GM23338 (cell line): ENCODE measurements at regions not wholly inside any gene's neighbourhood (a gene's known extent, or its start where the extent isn't known, plus 50 kb on each side); places are given as distances from the start of the nearest gene placed in this dataset.

ENCODE experiments used
- ATAC-seq: fragments of 200-7000 bp; cut with Tn5 transposase; 3 replicates; pipeline ENCODE4 v1.9.1; 2020
- DNase-seq: peaks from one replicate; pipeline ENCODE4 v3.0.0-alpha.2; 2015; ENCODE audit warnings: low spot score
- H2AFZ ChIP-seq: fragments of 200-600 bp; sonication (generic); 2 replicates; pipeline ENCODE4 v1.8.0; 2016; ENCODE audit warnings: antibody characterized with exemption, mild to moderate bottlenecking, moderate library complexity
- H3F3A ChIP-seq: fragments of 200-600 bp; sonication (generic); replicated peaks from 2 replicates; pipeline ENCODE4 v1.8.0; 2017; ENCODE audit warnings: antibody characterized with exemption, mixed run types, low read depth
- H3K27ac ChIP-seq: fragments of 200-600 bp; sonication (generic); 2 replicates; pipeline ENCODE4 v1.6.1; 2016; ENCODE audit warnings: low read depth
- H3K27me3 ChIP-seq: fragments of 200-600 bp; sonication (generic); 2 replicates; pipeline ENCODE4 v1.8.0; 2016; ENCODE audit warnings: mild to moderate bottlenecking, mixed run types, moderate library complexity; ENCODE audit not compliant: insufficient read depth
- H3K36me3 ChIP-seq: fragments of 200-600 bp; sonication (generic); 2 replicates; pipeline ENCODE4 v1.8.0; 2016; ENCODE audit warnings: mild to moderate bottlenecking; ENCODE audit not compliant: insufficient read depth
- H3K4me1 ChIP-seq: fragments of 200-600 bp; sonication (generic); 2 replicates; pipeline ENCODE4 v1.8.0; 2016; ENCODE audit warnings: mild to moderate bottlenecking, moderate library complexity; ENCODE audit not compliant: insufficient read depth
- H3K4me2 ChIP-seq: fragments of 200-600 bp; sonication (generic); 2 replicates; pipeline ENCODE4 v1.7.1; 2017; ENCODE audit warnings: mixed run types
- H3K4me3 ChIP-seq: fragments of 200-600 bp; sonication (generic); 2 replicates; pipeline ENCODE4 v1.6.1; 2016; ENCODE audit warnings: mixed run types
- H3K79me2 ChIP-seq: fragments of 200-600 bp; sonication (generic); replicated peaks from 2 replicates; pipeline ENCODE4 v1.8.0; 2017; ENCODE audit warnings: mild to moderate bottlenecking; ENCODE audit not compliant: insufficient read depth
- H3K9me2 ChIP-seq: fragments of 200-600 bp; sonication (generic); 2 replicates; pipeline ENCODE4 v1.8.0; 2017; ENCODE audit not compliant: insufficient read depth
- H4K20me1 ChIP-seq: fragments of 200-600 bp; sonication (generic); replicated peaks from 2 replicates; pipeline ENCODE4 v1.8.0; 2017; ENCODE audit warnings: mild to moderate bottlenecking; ENCODE audit not compliant: insufficient read depth
- H3K27ac Mint-ChIP-seq: 2 replicates; pipeline ENCODE4 v1.8.0; 2020; ENCODE audit warnings: inconsistent platforms, mild to moderate bottlenecking, moderate library complexity, mixed read lengths
- H3K27me3 Mint-ChIP-seq: 3 replicates; pipeline ENCODE4 v1.8.0; 2022; ENCODE audit warnings: low read depth, mild to moderate bottlenecking, moderate library complexity, mixed read lengths, inconsistent platforms; ENCODE audit not compliant: insufficient read depth, poor library complexity
- H3K36me3 Mint-ChIP-seq: 3 replicates; pipeline ENCODE4 v1.8.0; 2021; ENCODE audit warnings: low read depth, mild to moderate bottlenecking, inconsistent platforms, moderate library complexity, mixed read lengths
- H3K4me1 Mint-ChIP-seq: 3 replicates; pipeline ENCODE4 v1.8.0; 2020; ENCODE audit warnings: mild to moderate bottlenecking, inconsistent platforms, mixed read lengths
- H3K4me3 Mint-ChIP-seq: 3 replicates; pipeline ENCODE4 v1.8.0; 2021; ENCODE audit warnings: moderate library complexity, mild to moderate bottlenecking, inconsistent platforms, mixed read lengths
- H3K9me3 Mint-ChIP-seq: 3 replicates; pipeline ENCODE4 v1.8.0; 2020; ENCODE audit warnings: moderate library complexity, mild to moderate bottlenecking, inconsistent platforms, mixed read lengths
- CREB1 ChIP-seq: fragments of 250-450 bp; sonication (Bioruptor Pico); IDR thresholded peaks from 2 replicates; pipeline ENCODE4 v1.5.0; 2020; ENCODE audit warnings: low read depth, mild to moderate bottlenecking, moderate library complexity
- EZH2 ChIP-seq: fragments of 200-600 bp; sonication (generic); IDR thresholded peaks from one replicate; pipeline ENCODE4 v1.8.0; 2017; ENCODE audit warnings: antibody characterized with exemption, mild to moderate bottlenecking, low read depth; ENCODE audit not compliant: unreplicated experiment
- EZH2phosphoT487 ChIP-seq: fragments of 200-600 bp; sonication (generic); IDR thresholded peaks from one replicate; pipeline ENCODE4 v1.8.1; 2018; ENCODE audit warnings: antibody characterized with exemption; ENCODE audit not compliant: unreplicated experiment
- JUNB ChIP-seq: IDR thresholded peaks from one replicate; pipeline ENCODE4 v1.6.1; 2016; ENCODE audit warnings: antibody characterized with exemption; ENCODE audit not compliant: unreplicated experiment
- NANOG ChIP-seq: IDR thresholded peaks from 2 replicates; pipeline ENCODE4 v1.6.1; 2016; ENCODE audit warnings: antibody characterized with exemption, borderline replicate concordance
- POLR2AphosphoS5 ChIP-seq: IDR thresholded peaks from 2 replicates; pipeline ENCODE4 v1.6.1; 2016; ENCODE audit warnings: antibody characterized with exemption, low read depth
- STAT1 ChIP-seq: IDR thresholded peaks from one replicate; pipeline ENCODE4 v1.6.1; 2016; ENCODE audit warnings: antibody characterized with exemption; ENCODE audit not compliant: unreplicated experiment
- ZNF114 ChIP-seq: fragments of 250-450 bp; sonication (Bioruptor Pico); IDR thresholded peaks from 2 replicates; pipeline ENCODE4 v1.5.0; 2020; ENCODE audit warnings: mild to moderate bottlenecking, moderate library complexity
- ZNF331 ChIP-seq: fragments of 250-450 bp; sonication (Bioruptor Pico); IDR thresholded peaks from 2 replicates; pipeline ENCODE4 v1.5.0; 2020; ENCODE audit warnings: low read depth, mild to moderate bottlenecking, moderate library complexity
- TF ChIP-seq, protein P1 (sequence below), 2 experiments: fragments of 200-600 bp in 1 of 2; sonication (generic) in 1 of 2; conservative IDR thresholded peaks; 2 replicates each; pipeline versions ENCODE4 v1.5.1 to v1.6.1; 2016 to 2017; ENCODE audit warnings: antibody characterized with exemption in 2 of 2, low read depth in 2 of 2, mild to moderate bottlenecking in 2 of 2, moderate library complexity in 1 of 2
- TF ChIP-seq, protein P2 (sequence below): IDR thresholded peaks from 2 replicates; pipeline ENCODE4 v1.6.1; 2016; ENCODE audit warnings: antibody characterized with exemption
- TF ChIP-seq, protein P3 (sequence below): IDR thresholded peaks from one replicate; pipeline ENCODE4 v1.6.1; 2018; ENCODE audit warnings: antibody characterized with exemption; ENCODE audit not compliant: unreplicated experiment
- TF ChIP-seq, protein P4 (sequence below): fragments of 250-450 bp; sonication (Bioruptor Pico); IDR thresholded peaks from 2 replicates; pipeline ENCODE4 v1.5.0; 2020; ENCODE audit warnings: mild to moderate bottlenecking, moderate library complexity

DNA sequence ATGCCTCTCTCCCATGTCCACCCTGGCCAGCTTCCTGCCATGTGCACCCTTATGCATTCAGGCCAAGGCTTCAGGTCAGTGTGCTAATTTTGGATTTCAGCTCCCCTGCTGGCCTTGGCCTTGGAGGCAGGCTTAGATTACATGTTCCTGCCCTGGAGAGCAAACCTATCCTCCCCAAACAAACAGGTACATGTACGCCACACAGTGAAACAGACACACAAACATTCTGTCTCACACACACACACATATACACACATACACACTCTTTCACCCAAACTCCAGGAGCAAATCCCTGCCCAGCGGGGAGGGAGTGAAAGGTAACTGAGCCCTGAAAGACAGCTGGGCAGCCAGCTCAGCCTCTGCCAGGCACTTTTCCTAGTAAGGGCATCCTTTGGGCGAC, 62.7 kb upstream of the ARHGAP36 start:
- Mint-ChIP-seq H3K27me3 (peaks cover 2% of the 10 kb centered on the region), H3K27ac (no peak overlapping the region), H3K36me3 (no peaks in the 10 kb centered on the region), H3K4me3 (no peak overlapping the region), H3K4me1 (no peaks in the 10 kb centered on the region), H3K9me3 (no peaks in the 10 kb centered on the region)
- ATAC-seq (no peak), DNase-seq (no peak)
- Histone ChIP-seq H3K27me3 (no peaks in the 10 kb centered on the region), H3K79me2 (no peaks in the 10 kb centered on the region), H3K9me2 (no peaks in the 10 kb centered on the region), H3K27ac (no peak overlapping the region), H3K36me3 (no peaks in the 10 kb centered on the region), H3K4me2 (no peak overlapping the region), H4K20me1 (no peaks in the 10 kb centered on the region), H2AFZ (no peak overlapping the region), H3F3A (no peaks in the 10 kb centered on the region), H3K4me1 (no peaks in the 10 kb centered on the region), H3K4me3 (no peak overlapping the region)
- no peak for TF ChIP-seq ZNF331 (CRISPR knock-in tag)
- TF ChIP-seq NANOG, result no peak
- TF ChIP-seq EZH2phosphoT487, result no peak
- TF ChIP-seq CREB1 (CRISPR knock-in tag), result no peak
- TF ChIP-seq, protein P1, sequence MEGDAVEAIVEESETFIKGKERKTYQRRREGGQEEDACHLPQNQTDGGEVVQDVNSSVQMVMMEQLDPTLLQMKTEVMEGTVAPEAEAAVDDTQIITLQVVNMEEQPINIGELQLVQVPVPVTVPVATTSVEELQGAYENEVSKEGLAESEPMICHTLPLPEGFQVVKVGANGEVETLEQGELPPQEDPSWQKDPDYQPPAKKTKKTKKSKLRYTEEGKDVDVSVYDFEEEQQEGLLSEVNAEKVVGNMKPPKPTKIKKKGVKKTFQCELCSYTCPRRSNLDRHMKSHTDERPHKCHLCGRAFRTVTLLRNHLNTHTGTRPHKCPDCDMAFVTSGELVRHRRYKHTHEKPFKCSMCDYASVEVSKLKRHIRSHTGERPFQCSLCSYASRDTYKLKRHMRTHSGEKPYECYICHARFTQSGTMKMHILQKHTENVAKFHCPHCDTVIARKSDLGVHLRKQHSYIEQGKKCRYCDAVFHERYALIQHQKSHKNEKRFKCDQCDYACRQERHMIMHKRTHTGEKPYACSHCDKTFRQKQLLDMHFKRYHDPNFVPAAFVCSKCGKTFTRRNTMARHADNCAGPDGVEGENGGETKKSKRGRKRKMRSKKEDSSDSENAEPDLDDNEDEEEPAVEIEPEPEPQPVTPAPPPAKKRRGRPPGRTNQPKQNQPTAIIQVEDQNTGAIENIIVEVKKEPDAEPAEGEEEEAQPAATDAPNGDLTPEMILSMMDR (conservative IDR thresholded peaks at IDR 0.05; ENCODE audit: low read depth in 2 of 2), result no peak
- TF ChIP-seq, protein P2, sequence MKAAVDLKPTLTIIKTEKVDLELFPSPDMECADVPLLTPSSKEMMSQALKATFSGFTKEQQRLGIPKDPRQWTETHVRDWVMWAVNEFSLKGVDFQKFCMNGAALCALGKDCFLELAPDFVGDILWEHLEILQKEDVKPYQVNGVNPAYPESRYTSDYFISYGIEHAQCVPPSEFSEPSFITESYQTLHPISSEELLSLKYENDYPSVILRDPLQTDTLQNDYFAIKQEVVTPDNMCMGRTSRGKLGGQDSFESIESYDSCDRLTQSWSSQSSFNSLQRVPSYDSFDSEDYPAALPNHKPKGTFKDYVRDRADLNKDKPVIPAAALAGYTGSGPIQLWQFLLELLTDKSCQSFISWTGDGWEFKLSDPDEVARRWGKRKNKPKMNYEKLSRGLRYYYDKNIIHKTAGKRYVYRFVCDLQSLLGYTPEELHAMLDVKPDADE, result no peak
- TF ChIP-seq, protein P3, sequence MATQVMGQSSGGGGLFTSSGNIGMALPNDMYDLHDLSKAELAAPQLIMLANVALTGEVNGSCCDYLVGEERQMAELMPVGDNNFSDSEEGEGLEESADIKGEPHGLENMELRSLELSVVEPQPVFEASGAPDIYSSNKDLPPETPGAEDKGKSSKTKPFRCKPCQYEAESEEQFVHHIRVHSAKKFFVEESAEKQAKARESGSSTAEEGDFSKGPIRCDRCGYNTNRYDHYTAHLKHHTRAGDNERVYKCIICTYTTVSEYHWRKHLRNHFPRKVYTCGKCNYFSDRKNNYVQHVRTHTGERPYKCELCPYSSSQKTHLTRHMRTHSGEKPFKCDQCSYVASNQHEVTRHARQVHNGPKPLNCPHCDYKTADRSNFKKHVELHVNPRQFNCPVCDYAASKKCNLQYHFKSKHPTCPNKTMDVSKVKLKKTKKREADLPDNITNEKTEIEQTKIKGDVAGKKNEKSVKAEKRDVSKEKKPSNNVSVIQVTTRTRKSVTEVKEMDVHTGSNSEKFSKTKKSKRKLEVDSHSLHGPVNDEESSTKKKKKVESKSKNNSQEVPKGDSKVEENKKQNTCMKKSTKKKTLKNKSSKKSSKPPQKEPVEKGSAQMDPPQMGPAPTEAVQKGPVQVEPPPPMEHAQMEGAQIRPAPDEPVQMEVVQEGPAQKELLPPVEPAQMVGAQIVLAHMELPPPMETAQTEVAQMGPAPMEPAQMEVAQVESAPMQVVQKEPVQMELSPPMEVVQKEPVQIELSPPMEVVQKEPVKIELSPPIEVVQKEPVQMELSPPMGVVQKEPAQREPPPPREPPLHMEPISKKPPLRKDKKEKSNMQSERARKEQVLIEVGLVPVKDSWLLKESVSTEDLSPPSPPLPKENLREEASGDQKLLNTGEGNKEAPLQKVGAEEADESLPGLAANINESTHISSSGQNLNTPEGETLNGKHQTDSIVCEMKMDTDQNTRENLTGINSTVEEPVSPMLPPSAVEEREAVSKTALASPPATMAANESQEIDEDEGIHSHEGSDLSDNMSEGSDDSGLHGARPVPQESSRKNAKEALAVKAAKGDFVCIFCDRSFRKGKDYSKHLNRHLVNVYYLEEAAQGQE, result no peak
- TF ChIP-seq JUNB, result no peak
- no peak for TF ChIP-seq ZNF114 (CRISPR knock-in tag)
- no peak for TF ChIP-seq EZH2
- TF ChIP-seq POLR2AphosphoS5, result no peak
- TF ChIP-seq, protein P4, sequence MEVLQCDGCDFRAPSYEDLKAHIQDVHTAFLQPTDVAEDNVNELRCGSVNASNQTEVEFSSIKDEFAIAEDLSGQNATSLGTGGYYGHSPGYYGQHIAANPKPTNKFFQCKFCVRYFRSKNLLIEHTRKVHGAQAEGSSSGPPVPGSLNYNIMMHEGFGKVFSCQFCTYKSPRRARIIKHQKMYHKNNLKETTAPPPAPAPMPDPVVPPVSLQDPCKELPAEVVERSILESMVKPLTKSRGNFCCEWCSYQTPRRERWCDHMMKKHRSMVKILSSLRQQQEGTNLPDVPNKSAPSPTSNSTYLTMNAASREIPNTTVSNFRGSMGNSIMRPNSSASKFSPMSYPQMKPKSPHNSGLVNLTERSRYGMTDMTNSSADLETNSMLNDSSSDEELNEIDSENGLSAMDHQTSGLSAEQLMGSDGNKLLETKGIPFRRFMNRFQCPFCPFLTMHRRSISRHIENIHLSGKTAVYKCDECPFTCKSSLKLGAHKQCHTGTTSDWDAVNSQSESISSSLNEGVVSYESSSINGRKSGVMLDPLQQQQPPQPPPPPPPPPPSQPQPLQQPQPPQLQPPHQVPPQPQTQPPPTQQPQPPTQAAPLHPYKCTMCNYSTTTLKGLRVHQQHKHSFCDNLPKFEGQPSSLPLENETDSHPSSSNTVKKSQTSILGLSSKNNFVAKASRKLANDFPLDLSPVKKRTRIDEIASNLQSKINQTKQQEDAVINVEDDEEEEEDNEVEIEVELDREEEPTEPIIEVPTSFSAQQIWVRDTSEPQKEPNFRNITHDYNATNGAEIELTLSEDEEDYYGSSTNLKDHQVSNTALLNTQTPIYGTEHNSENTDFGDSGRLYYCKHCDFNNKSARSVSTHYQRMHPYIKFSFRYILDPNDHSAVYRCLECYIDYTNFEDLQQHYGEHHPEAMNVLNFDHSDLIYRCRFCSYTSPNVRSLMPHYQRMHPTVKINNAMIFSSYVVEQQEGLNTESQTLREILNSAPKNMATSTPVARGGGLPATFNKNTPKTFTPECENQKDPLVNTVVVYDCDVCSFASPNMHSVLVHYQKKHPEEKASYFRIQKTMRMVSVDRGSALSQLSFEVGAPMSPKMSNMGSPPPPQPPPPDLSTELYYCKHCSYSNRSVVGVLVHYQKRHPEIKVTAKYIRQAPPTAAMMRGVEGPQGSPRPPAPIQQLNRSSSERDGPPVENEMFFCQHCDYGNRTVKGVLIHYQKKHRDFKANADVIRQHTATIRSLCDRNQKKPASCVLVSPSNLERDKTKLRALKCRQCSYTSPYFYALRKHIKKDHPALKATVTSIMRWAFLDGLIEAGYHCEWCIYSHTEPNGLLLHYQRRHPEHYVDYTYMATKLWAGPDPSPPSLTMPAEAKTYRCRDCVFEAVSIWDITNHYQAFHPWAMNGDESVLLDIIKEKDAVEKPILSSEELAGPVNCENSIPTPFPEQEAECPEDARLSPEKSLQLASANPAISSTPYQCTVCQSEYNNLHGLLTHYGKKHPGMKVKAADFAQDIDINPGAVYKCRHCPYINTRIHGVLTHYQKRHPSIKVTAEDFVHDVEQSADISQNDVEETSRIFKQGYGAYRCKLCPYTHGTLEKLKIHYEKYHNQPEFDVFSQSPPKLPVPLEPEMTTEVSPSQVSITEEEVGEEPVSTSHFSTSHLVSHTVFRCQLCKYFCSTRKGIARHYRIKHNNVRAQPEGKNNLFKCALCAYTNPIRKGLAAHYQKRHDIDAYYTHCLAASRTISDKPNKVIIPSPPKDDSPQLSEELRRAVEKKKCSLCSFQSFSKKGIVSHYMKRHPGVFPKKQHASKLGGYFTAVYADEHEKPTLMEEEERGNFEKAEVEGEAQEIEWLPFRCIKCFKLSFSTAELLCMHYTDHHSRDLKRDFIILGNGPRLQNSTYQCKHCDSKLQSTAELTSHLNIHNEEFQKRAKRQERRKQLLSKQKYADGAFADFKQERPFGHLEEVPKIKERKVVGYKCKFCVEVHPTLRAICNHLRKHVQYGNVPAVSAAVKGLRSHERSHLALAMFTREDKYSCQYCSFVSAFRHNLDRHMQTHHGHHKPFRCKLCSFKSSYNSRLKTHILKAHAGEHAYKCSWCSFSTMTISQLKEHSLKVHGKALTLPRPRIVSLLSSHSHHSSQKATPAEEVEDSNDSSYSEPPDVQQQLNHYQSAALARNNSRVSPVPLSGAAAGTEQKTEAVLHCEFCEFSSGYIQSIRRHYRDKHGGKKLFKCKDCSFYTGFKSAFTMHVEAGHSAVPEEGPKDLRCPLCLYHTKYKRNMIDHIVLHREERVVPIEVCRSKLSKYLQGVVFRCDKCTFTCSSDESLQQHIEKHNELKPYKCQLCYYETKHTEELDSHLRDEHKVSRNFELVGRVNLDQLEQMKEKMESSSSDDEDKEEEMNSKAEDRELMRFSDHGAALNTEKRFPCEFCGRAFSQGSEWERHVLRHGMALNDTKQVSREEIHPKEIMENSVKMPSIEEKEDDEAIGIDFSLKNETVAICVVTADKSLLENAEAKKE (CRISPR knock-in tag), result no peak
- TF ChIP-seq STAT1, result no peak
